ENCODE measurements at regions not wholly inside any gene's neighbourhood (a gene's known extent, or its start where the extent isn't known, plus 50 kb on each side); places are given as distances from the start of the nearest gene placed in this dataset.

GRCh38 chr5:176711883-176712282, 64.6 kb downstream of the TSPAN17 start:
- in situ Hi-C loops (cut with HindIII; ENCODE audit: low sequenced_read_pairs) = no loop called here
- DNase-seq (ENCODE audit: low spot score) = no peak

GRCh38 chr5:176712546-176713304, 65.4 kb downstream of the TSPAN17 start:
- in situ Hi-C loops (cut with HindIII; ENCODE audit: low sequenced_read_pairs) = no loop called here
- no peak for DNase-seq (ENCODE audit: low spot score)

GRCh38 chr5:176713409-176713808, 66.1 kb downstream of the TSPAN17 start:
- DNase-seq (ENCODE audit: low spot score) = no peak
- in situ Hi-C loops (cut with HindIII; ENCODE audit: low sequenced_read_pairs) = no loop called here

- in situ Hi-C loops (cut with HindIII; ENCODE audit: low sequenced_read_pairs) = no loop called here
- DNase-seq (ENCODE audit: low spot score) = no peak
These were observed 66.8 kb downstream of the TSPAN17 start for GRCh38 chr5:176714067-176714466.

GRCh38 chr5:176716320-176716719, 69.0 kb downstream of the TSPAN17 start:
- DNase-seq (ENCODE audit: low spot score) = peak; percentile 85
- in situ Hi-C loops (cut with HindIII; ENCODE audit: low sequenced_read_pairs) = no loop called here

GRCh38 chr5:176719113-176719739, 71.9 kb downstream of the TSPAN17 start:
- in situ Hi-C loops (cut with HindIII; ENCODE audit: low sequenced_read_pairs) = no loop called here
- no peak for DNase-seq (ENCODE audit: low spot score)

GRCh38 chr5:176721509-176721908, 74.2 kb downstream of the TSPAN17 start:
- in situ Hi-C loops (cut with HindIII; ENCODE audit: low sequenced_read_pairs) = no loop called here
- no peak for DNase-seq (ENCODE audit: low spot score)

GRCh38 chr5:176722757-176723156, 75.5 kb downstream of the TSPAN17 start:
- DNase-seq (ENCODE audit: low spot score) = no peak
- in situ Hi-C loops (cut with HindIII; ENCODE audit: low sequenced_read_pairs) = no loop called here

GRCh38 chr5:176723440-176723839, 76.2 kb downstream of the TSPAN17 start:
- in situ Hi-C loops (cut with HindIII; ENCODE audit: low sequenced_read_pairs) = no loop called here
- no peak for DNase-seq (ENCODE audit: low spot score)

GRCh38 chr5:176724472-176724871, 77.2 kb downstream of the TSPAN17 start:
- in situ Hi-C loops (cut with HindIII; ENCODE audit: low sequenced_read_pairs) = no loop called here
- no peak for DNase-seq (ENCODE audit: low spot score)

- DNase-seq (ENCODE audit: low spot score) = peak; percentile 61
- in situ Hi-C loops (cut with HindIII; ENCODE audit: low sequenced_read_pairs) = no loop called here
These were observed 78.4 kb downstream of the TSPAN17 start for GRCh38 chr5:176725521-176726280.

- no peak for DNase-seq (ENCODE audit: low spot score)
- in situ Hi-C loops (cut with HindIII; ENCODE audit: low sequenced_read_pairs) = no loop called here
These were observed 79.7 kb downstream of the TSPAN17 start for GRCh38 chr5:176726746-176727527.

GRCh38 chr5:176727528-176727900, 80.2 kb downstream of the TSPAN17 start:
- in situ Hi-C loops (cut with HindIII; ENCODE audit: low sequenced_read_pairs) = no loop called here
- no peak for DNase-seq (ENCODE audit: low spot score)

- no peak for DNase-seq (ENCODE audit: low spot score)
- in situ Hi-C loops (cut with HindIII; ENCODE audit: low sequenced_read_pairs) = no loop called here
These were observed 80.8 kb downstream of the TSPAN17 start for GRCh38 chr5:176727983-176728675.

- in situ Hi-C loops (cut with HindIII; ENCODE audit: low sequenced_read_pairs) = no loop called here
- DNase-seq (ENCODE audit: low spot score) = no peak
These were observed 81.5 kb upstream of the UNC5A start for GRCh38 chr5:176728831-176729251.

- no peak for DNase-seq (ENCODE audit: low spot score)
These were observed 79.4 kb upstream of the UNC5A start for GRCh38 chr5:176730815-176731475.

GRCh38 chr5:176731506-176732160, 78.7 kb upstream of the UNC5A start:
- no peak for DNase-seq (ENCODE audit: low spot score)
- in situ Hi-C loops (cut with HindIII; ENCODE audit: low sequenced_read_pairs) = no loop called here

More at GRCh38 chr5:176730815-176731475, 79.4 kb upstream of the UNC5A start:
- in situ Hi-C loops (cut with HindIII; ENCODE audit: low sequenced_read_pairs) = no loop called here

GRCh38 chr5:176732306-176732705, 78.1 kb upstream of the UNC5A start:
- in situ Hi-C loops (cut with HindIII; ENCODE audit: low sequenced_read_pairs) = no loop called here
- no peak for DNase-seq (ENCODE audit: low spot score)

All from G401 (cell line).